B cell (primary cell): ENCODE measurements at regions not wholly inside any gene's neighbourhood (a gene's known extent, or its start where the extent isn't known, plus 50 kb on each side); places are given as distances from the start of the nearest gene placed in this dataset.

Experiments
- ATAC-seq: fragments of 200-7000 bp; cut with Tn5 transposase; one replicate; pipeline ENCODE4 v1.10.0; 2021; ENCODE audit warnings: low read depth, mild to moderate bottlenecking, moderate number of reproducible peaks, moderate library complexity
- CTCF ChIA-PET: fragments of 350-600 bp; sonication (Branson Sonifier 250); formaldehyde crosslinking; loops from one replicate; lab custom pipeline; 2021; ENCODE audit warnings: antibody characterized with exemption, inconsistent platforms; lab: Charles Lee
- POLR2A ChIA-PET: fragments of 350-600 bp; sonication (Branson Sonifier 250); formaldehyde crosslinking; loops from one replicate; lab custom pipeline; 2021; ENCODE audit warnings: antibody characterized with exemption; lab: Charles Lee
- DNase-seq: peaks from one replicate; pipeline ENCODE4 v3.0.0; 2013
- H2AFZ ChIP-seq: 2 replicates; pipeline ENCODE4 v1.6.1; 2012; ENCODE audit warnings: mild to moderate bottlenecking, low read depth, low read length; ENCODE audit not compliant: insufficient read depth, poor library complexity, severe bottlenecking
- H3K27ac ChIP-seq, 2 donors: 1 replicate in 1 of 2; 2 replicates in 1 of 2; pipeline ENCODE4 v1.5.1; 2012 to 2013; ENCODE audit warnings: low read length in 2 of 2, mild to moderate bottlenecking in 2 of 2, moderate library complexity in 1 of 2
- H3K27me3 ChIP-seq, 4 experiments: fragments of 200-600 bp in 1 of 4; sonication (generic) in 1 of 4; replicated peaks in 1 of 4; 1 replicate in 2 of 4; 2 replicates in 2 of 4; pipeline versions ENCODE4 v1.6.1 to v1.7.0; 2013 to 2016; ENCODE audit warnings: low read length in 3 of 4, mild to moderate bottlenecking in 2 of 4, mixed read lengths in 1 of 4, moderate library complexity in 1 of 4; ENCODE audit not compliant: insufficient read depth in 4 of 4, control insufficient read depth in 3 of 4; ENCODE audit errors: control extremely low read depth in 1 of 4
- H3K36me3 ChIP-seq, 2 experiments: replicated peaks in 1 of 2; 1 replicate in 1 of 2; 2 replicates in 1 of 2; pipeline versions ENCODE4 v1.6.1 to v1.7.1; 2013; ENCODE audit warnings: low read length in 1 of 2; ENCODE audit not compliant: insufficient read depth in 2 of 2, control insufficient read depth in 1 of 2; ENCODE audit errors: control extremely low read depth in 1 of 2, extremely low read depth in 1 of 2
- H3K4me1 ChIP-seq, 2 donors: fragments of 200-600 bp in 1 of 2; sonication (generic) in 1 of 2; 1 replicate in 1 of 2; 2 replicates in 1 of 2; pipeline versions ENCODE4 v1.5.1 to v1.6.1; 2013 to 2017; ENCODE audit warnings: low read length in 2 of 2; ENCODE audit not compliant: control insufficient read depth in 2 of 2, insufficient read depth in 2 of 2
- H3K4me2 ChIP-seq: replicated peaks from 2 replicates; pipeline ENCODE3; 2012; ENCODE audit warnings: mild to moderate bottlenecking, low read depth, low read length; ENCODE audit not compliant: poor library complexity, severe bottlenecking
- H3K4me3 ChIP-seq, 5 experiments: fragments of 200-600 bp in 1 of 5; sonication (generic) in 1 of 5; 1 replicate in 3 of 5; 2 replicates in 2 of 5; pipeline versions ENCODE4 v1.5.1 to v1.7.0; 2011 to 2016; ENCODE audit warnings: low read length in 4 of 5, mild to moderate bottlenecking in 4 of 5, low read depth in 2 of 5, control low read depth in 1 of 5, moderate library complexity in 1 of 5; ENCODE audit not compliant: insufficient read depth in 1 of 5; ENCODE audit errors: control extremely low read depth in 1 of 5, extremely low read depth in 1 of 5
- H3K79me2 ChIP-seq: fragments of 200-600 bp; sonication (generic); one replicate; pipeline ENCODE4 v1.6.0; 2016; ENCODE audit warnings: low read length; ENCODE audit not compliant: control insufficient read depth, insufficient read depth
- H3K9ac ChIP-seq: fragments of 200-600 bp; sonication (generic); 2 replicates; pipeline ENCODE4 v1.6.1; 2017; ENCODE audit warnings: mild to moderate bottlenecking, low read length, moderate library complexity
- H3K9me3 ChIP-seq, 3 donors: one replicate each; pipeline versions ENCODE4 v1.6.1 to v1.7.1; 2013; ENCODE audit warnings: low read length in 2 of 3; ENCODE audit not compliant: control insufficient read depth in 2 of 3, insufficient read depth in 1 of 3; ENCODE audit errors: control extremely low read depth in 1 of 3
- H4K20me1 ChIP-seq: 2 replicates; pipeline ENCODE4 v1.6.0; 2012; ENCODE audit warnings: mild to moderate bottlenecking, low read length; ENCODE audit not compliant: insufficient read depth, control insufficient read depth, poor library complexity, severe bottlenecking
- H3K27ac Mint-ChIP-seq: one replicate; pipeline ENCODE4 v1.8.0; 2021; ENCODE audit warnings: mixed read lengths
- H3K27me3 Mint-ChIP-seq: one replicate; pipeline ENCODE4 v1.8.0; 2021; ENCODE audit warnings: mixed read lengths
- H3K4me1 Mint-ChIP-seq: one replicate; pipeline ENCODE4 v1.8.0; 2021; ENCODE audit warnings: mixed read lengths
- H3K4me3 Mint-ChIP-seq: one replicate; pipeline ENCODE4 v1.8.0; 2021; ENCODE audit warnings: mixed read lengths
- H3K9me3 Mint-ChIP-seq: one replicate; pipeline ENCODE4 v1.8.0; 2022; ENCODE audit warnings: mixed read lengths; ENCODE audit not compliant: insufficient read depth
- CTCF ChIP-seq: fragments of 200-600 bp; IDR thresholded peaks from one replicate; pipeline ENCODE4 v1.8.0; 2022; ENCODE audit warnings: antibody characterized with exemption, mild to moderate bottlenecking
- EZH2 ChIP-seq: IDR thresholded peaks from 2 replicates; pipeline ENCODE4 v1.6.1; 2012; ENCODE audit warnings: borderline replicate concordance, low read depth, mild to moderate bottlenecking, moderate library complexity, low read length; ENCODE audit not compliant: insufficient read depth, poor library complexity, severe bottlenecking
- WGBS: methylation state at CpG from one replicate; pipeline ENCODE4 v1.1.5; 2013; ENCODE audit warnings: missing lambda C conversion rate; ENCODE audit not compliant: insufficient coverage; 5-methylcytosine and 5-hydroxymethylcytosine counted together
- intact Hi-C: fragments of 100-400 bp; cut with micrococcal nuclease; formaldehyde crosslinking; loops from one replicate; pipeline ENCODE4 v1.10.0; 2022

- WGBS, result 87% methylated on average over 2 of the region's 2 CpGs
- H3K27ac Mint-ChIP-seq, result no peak overlapping the region
Observed at GRCh38 chr20:10936786-10937185, 263.0 kb upstream of the JAG1 start.

GRCh38 chr20:10939331-10939941 is 265.6 kb upstream of the JAG1 start:
- H3K27me3 Mint-ChIP-seq, result no peaks in the 10 kb centered on the region
- no peak overlapping the region for H3K27ac ChIP-seq
- no peak overlapping the region for H3K4me3 Mint-ChIP-seq

More at GRCh38 chr20:10936786-10937185, 263.0 kb upstream of the JAG1 start:
- POLR2A ChIA-PET, result no interaction called here
- Histone ChIP-seq H3K4me3 (no peak overlapping the region), H3K9me3 (peaks cover 0 to 3% (median 0%) of the 10 kb centered on the region in 3 donors), H3K79me2 (no peaks in the 10 kb centered on the region), H3K9ac (no peak overlapping the region), H3K36me3 (no peaks in the 10 kb centered on the region), H3K27me3 (no peaks in the 10 kb centered on the region), H3K27ac (no peak overlapping the region), H3K4me2 (no peak overlapping the region), H4K20me1 (no peaks in the 10 kb centered on the region), H2AFZ (no peak overlapping the region), H3K4me1 (no peaks in the 10 kb centered on the region)
- no peaks in the 10 kb centered on the region for H3K27me3 Mint-ChIP-seq
- H3K4me1 Mint-ChIP-seq, result no peaks in the 10 kb centered on the region
- H3K4me3 Mint-ChIP-seq, result no peak overlapping the region
- no peak for TF ChIP-seq CTCF
- TF ChIP-seq EZH2, result no peak
- no peaks in the 10 kb centered on the region for H3K9me3 Mint-ChIP-seq
- ATAC-seq, result no peak
- CTCF ChIA-PET, result no interaction called here
- no peak for DNase-seq
- intact Hi-C loops, result no loop called here

More at GRCh38 chr20:10939331-10939941, 265.6 kb upstream of the JAG1 start:
- TF ChIP-seq CTCF (no peak), EZH2 (no peak)
- Mint-ChIP-seq H3K9me3 (no peaks in the 10 kb centered on the region), H3K4me1 (no peaks in the 10 kb centered on the region), H3K27ac (no peak overlapping the region)
- Histone ChIP-seq H3K9me3 (peaks cover 0 to 3% (median 0%) of the 10 kb centered on the region in 3 donors), H3K27me3 (no peaks in the 10 kb centered on the region), H2AFZ (no peak overlapping the region), H3K4me3 (no peak overlapping the region), H3K79me2 (no peaks in the 10 kb centered on the region), H3K36me3 (no peaks in the 10 kb centered on the region), H4K20me1 (no peaks in the 10 kb centered on the region), H3K4me1 (no peaks in the 10 kb centered on the region), H3K4me2 (no peak overlapping the region), H3K9ac (no peak overlapping the region)
- intact Hi-C loops, result no loop called here
- POLR2A ChIA-PET, result no interaction called here
- WGBS, result 100% methylated on average over 1 of the region's 2 CpGs
- ATAC-seq, result no peak
- DNase-seq, result no peak
- CTCF ChIA-PET, result interaction anchor here (0.7 kb wide), 1 partner anchor 611 kb away, joined by 5 read pairs; no protein-coding TSS in a partner anchor
